ENCODE measurements at regions not wholly inside any gene's neighbourhood (a gene's known extent, or its start where the extent isn't known, plus 50 kb on each side); places are given as distances from the start of the nearest gene placed in this dataset.

GRCh38 chr15:81914734-81915256, 131.0 kb downstream of the MEX3B start:
- Histone ChIP-seq H2AFZ (ENCODE audit: low read depth, low read length) (no peak overlapping the region), H3K9ac (replicated peaks; ENCODE audit: extremely low read depth, insufficient read depth, low read length) (no peak overlapping the region), H3K27me3 (ENCODE audit: control insufficient read depth in 2 of 2, insufficient read depth in 2 of 2, low read length in 2 of 2) (no peaks in the 10 kb centered on the region), H3K79me2 (ENCODE audit: control insufficient read depth, insufficient read depth, low read length) (no peaks in the 10 kb centered on the region), H3K9me3 (replicated peaks; ENCODE audit: control insufficient read depth, insufficient read depth, low read length) (no peaks in the 10 kb centered on the region), H3K27ac (ENCODE audit: insufficient read depth, low read depth, low read length) (no peak overlapping the region), H4K20me1 (replicated peaks; ENCODE audit: control insufficient read depth, extremely low read depth, insufficient read depth, low read length) (no peaks in the 10 kb centered on the region), H3K4me1 (ENCODE audit: control insufficient read depth, extremely low read depth, insufficient read depth, low read length) (no peaks in the 10 kb centered on the region), H3K36me3 (ENCODE audit: control insufficient read depth in 2 of 2, extremely low read depth in 1 of 2, insufficient read depth in 2 of 2, low read length in 2 of 2) (no peaks in the 10 kb centered on the region), H3K4me3 (replicated peaks in 1 of 3; ENCODE audit: insufficient read depth in 1 of 3, low read depth in 1 of 3, low read length in 3 of 3) (no peak overlapping the region), H3K9me1 (replicated peaks; ENCODE audit: control insufficient read depth, extremely low read depth, insufficient read depth, low read length) (no peaks in the 10 kb centered on the region), H3K4me2 (ENCODE audit: insufficient read depth, low read length) (no peak overlapping the region)
- BruUV-seq (replicated peaks): no TSS peak
- TF ChIP-seq FOS (IDR thresholded peaks at IDR 0.05; ENCODE audit: borderline replicate concordance, insufficient read depth, low read length) (no peak), JUN (IDR thresholded peaks at IDR 0.05; ENCODE audit: borderline replicate concordance, insufficient read depth, insufficient read length, low read depth) (no peak), POLR2A (IDR thresholded peaks at IDR 0.05; ENCODE audit: low read depth, low read length) (no peak), POLR2AphosphoS5 (IDR thresholded peaks at IDR 0.05; ENCODE audit: insufficient read depth, low read depth, low read length) (no peak), MAX (IDR thresholded peaks at IDR 0.05; ENCODE audit: insufficient read depth, insufficient read length) (no peak), MYC (IDR thresholded peaks at IDR 0.05; ENCODE audit: low read depth, low read length) (no peak), EZH2 (IDR thresholded peaks at IDR 0.05; ENCODE audit: borderline replicate concordance, low read depth, low read length, severe bottlenecking) (no peak), GATA2 (IDR thresholded peaks at IDR 0.05; ENCODE audit: insufficient read depth, insufficient read length, low read depth, low read length) (no peak)
- TF ChIP-seq, protein P1, sequence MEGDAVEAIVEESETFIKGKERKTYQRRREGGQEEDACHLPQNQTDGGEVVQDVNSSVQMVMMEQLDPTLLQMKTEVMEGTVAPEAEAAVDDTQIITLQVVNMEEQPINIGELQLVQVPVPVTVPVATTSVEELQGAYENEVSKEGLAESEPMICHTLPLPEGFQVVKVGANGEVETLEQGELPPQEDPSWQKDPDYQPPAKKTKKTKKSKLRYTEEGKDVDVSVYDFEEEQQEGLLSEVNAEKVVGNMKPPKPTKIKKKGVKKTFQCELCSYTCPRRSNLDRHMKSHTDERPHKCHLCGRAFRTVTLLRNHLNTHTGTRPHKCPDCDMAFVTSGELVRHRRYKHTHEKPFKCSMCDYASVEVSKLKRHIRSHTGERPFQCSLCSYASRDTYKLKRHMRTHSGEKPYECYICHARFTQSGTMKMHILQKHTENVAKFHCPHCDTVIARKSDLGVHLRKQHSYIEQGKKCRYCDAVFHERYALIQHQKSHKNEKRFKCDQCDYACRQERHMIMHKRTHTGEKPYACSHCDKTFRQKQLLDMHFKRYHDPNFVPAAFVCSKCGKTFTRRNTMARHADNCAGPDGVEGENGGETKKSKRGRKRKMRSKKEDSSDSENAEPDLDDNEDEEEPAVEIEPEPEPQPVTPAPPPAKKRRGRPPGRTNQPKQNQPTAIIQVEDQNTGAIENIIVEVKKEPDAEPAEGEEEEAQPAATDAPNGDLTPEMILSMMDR (IDR thresholded peaks at IDR 0.05; ENCODE audit: extremely low read depth in 1 of 2, insufficient read depth in 1 of 2, low read depth in 1 of 2, low read length in 2 of 2): no peak
- intact Hi-C loops (cut with micrococcal nuclease) (no loop called here), dilution Hi-C loops (cut with MboI; ENCODE audit: extremely low pct_ligation_motif_present, low sequenced_read_pairs) (no loop called here)
- DNase-seq (ENCODE audit: low read depth, low spot score): no peak
- POLR2A ChIA-PET: no interaction called here
- no peak for FAIRE-seq
- CTCF ChIA-PET: no interaction called here
